T-helper 2 cell treated with Interferon-gamma antibody and Interleukin-4, amounts not matched to agents 5 μg/mL and 100 μg/mL, for 36 hours (primary cell): ENCODE measurements at regions not wholly inside any gene's neighbourhood (a gene's known extent, or its start where the extent isn't known, plus 50 kb on each side); places are given as distances from the start of the nearest gene placed in this dataset.

Experiments used
- DNase-seq: peaks from one replicate; pipeline ENCODE4 v3.0.0; 2021; ENCODE audit warnings: low spot score
- H3K27ac Mint-ChIP-seq: one replicate; pipeline ENCODE4 v1.8.0; 2021; ENCODE audit warnings: mild to moderate bottlenecking, mixed read lengths
- H3K27me3 Mint-ChIP-seq: one replicate; pipeline ENCODE4 v1.8.0; 2021; ENCODE audit warnings: low read depth, mixed read lengths
- H3K36me3 Mint-ChIP-seq: one replicate; pipeline ENCODE4 v1.8.0; 2021; ENCODE audit warnings: low read depth, mixed read lengths
- H3K4me1 Mint-ChIP-seq: one replicate; pipeline ENCODE4 v1.8.0; 2021; ENCODE audit warnings: low read depth, mixed read lengths
- H3K4me3 Mint-ChIP-seq: one replicate; pipeline ENCODE4 v1.8.0; 2022; ENCODE audit warnings: mild to moderate bottlenecking, moderate library complexity, mixed read lengths
- H3K9me3 Mint-ChIP-seq: one replicate; pipeline ENCODE4 v1.8.0; 2021; ENCODE audit warnings: mixed read lengths

DNA sequence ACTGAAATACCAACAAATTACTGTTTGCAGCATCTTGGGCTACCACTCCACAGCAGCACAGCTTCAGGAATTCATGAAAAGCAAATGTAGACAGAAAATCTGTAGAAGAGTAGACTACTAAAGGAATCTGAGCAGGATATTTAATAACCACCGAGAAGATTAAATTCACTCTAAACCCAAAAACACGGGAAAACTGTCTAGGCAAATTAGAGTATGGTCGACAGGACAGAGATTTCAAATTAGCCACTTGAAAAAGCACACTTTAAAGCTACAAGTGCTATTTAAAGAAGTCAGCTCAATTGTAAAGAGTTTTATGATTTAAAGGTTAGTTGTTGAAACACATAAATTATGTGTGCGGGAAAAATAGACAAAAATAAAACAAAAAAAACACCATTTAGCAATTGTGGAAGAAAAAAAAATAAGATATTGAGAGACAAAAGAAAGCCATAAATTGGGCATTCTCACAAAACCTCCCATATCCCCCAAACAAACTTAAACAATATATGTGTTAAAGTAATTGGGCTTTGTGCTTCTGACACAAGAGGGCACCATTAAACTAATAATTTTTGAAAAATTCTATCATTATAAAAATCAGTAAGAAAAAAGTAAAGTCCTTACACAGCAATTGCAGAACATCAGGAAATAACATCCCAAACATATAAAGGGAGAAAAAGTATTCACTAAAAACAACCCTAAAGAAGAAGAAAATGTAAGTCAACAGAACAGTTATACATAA is 880.8 kb downstream of the TECRL start:
- no peak overlapping the region for H3K4me3 Mint-ChIP-seq
- no peak for DNase-seq
- no peak overlapping the region for H3K27ac Mint-ChIP-seq
- no peaks in the 10 kb centered on the region for H3K9me3 Mint-ChIP-seq
- H3K27me3 Mint-ChIP-seq: no peaks in the 10 kb centered on the region
- H3K36me3 Mint-ChIP-seq: no peaks in the 10 kb centered on the region
- H3K4me1 Mint-ChIP-seq: no peaks in the 10 kb centered on the region

DNA sequence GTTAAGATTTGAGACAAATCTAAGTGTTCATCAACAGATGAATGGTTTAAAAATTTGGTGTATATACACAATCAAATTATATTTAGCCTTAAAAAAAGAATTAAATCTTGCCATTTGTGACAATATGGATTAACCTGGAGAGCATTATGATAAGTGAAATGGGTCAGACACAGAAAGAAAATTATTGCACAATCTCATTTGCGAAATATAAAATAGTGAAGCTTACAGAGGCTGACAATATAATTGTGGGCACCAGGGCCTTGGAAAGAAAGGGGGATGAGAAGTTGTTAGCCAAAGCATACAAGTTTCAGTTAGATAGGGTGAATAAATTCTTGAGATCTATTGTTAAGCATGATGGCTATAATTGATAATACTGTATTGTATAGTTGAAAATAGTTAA is 883.0 kb downstream of the TECRL start:
- H3K4me1 Mint-ChIP-seq: no peaks in the 10 kb centered on the region
- peaks cover 7% of the 10 kb centered on the region for H3K9me3 Mint-ChIP-seq
- no peaks in the 10 kb centered on the region for H3K36me3 Mint-ChIP-seq
- no peaks in the 10 kb centered on the region for H3K27me3 Mint-ChIP-seq
- no peak overlapping the region for H3K27ac Mint-ChIP-seq
- H3K4me3 Mint-ChIP-seq: no peak overlapping the region
- no peak for DNase-seq

DNA sequence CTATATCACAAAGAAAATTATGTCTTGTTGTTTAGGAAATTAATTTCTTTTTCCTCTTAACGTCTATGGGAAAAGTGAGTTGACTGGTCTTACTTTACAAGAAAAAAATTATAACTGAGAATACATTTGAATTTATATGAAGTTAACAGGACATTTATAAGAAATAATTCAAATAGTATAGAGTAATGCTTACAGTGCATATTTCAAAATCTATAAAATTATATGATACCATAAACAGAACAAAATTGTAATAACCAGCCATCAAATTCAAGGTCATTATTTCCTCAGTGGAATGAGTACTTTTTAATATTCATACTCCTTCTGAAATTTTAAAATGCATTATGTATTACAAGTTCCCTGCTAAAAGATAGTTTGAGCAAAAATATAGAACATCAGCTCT is 884.5 kb downstream of the TECRL start:
- H3K9me3 Mint-ChIP-seq: peaks cover 12% of the 10 kb centered on the region
- no peaks in the 10 kb centered on the region for H3K36me3 Mint-ChIP-seq
- H3K27ac Mint-ChIP-seq: no peak overlapping the region
- no peaks in the 10 kb centered on the region for H3K4me1 Mint-ChIP-seq
- no peaks in the 10 kb centered on the region for H3K27me3 Mint-ChIP-seq
- H3K4me3 Mint-ChIP-seq: no peak overlapping the region
- DNase-seq: no peak

DNA sequence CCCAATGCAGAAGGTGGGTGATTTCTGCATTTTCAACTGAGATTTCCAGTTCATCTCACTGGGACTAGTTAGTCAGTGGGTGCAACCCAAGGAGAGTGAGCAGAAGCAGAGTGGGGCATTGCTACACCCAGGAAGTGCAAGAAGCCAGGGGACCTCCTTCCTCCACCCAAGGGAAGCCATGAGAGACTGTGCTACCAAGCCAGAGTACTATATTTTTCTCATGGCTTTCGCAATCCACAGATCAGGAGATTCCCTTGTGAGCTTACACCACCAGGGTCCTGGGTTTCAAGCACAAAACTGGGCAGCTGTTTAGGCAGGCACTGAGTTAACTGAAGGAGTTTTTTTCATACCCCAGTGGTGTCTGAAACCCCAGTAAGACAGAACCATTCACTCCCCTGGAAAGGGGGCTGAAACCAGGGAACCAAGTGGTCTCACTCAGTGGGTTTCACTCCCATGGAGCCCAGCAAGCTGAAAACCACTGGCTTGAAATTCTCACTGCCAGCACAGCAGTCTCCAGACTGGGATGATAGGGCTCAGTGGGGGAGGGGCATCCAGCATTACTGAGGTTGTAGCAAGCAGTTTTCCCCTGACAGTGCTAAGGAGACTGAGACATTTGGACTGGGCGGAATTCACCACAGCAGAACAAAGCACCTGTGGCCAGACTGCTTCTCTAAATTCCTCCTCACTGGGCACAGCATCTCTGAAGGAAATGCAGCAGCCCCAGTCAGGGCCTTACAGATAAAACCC is 903.4 kb downstream of the TECRL start:
- Mint-ChIP-seq H3K27ac (no peak overlapping the region), H3K4me3 (no peak overlapping the region), H3K9me3 (peaks cover 59% of the 10 kb centered on the region), H3K36me3 (no peaks in the 10 kb centered on the region), H3K27me3 (no peaks in the 10 kb centered on the region), H3K4me1 (no peaks in the 10 kb centered on the region)
- DNase-seq: no peak

DNA sequence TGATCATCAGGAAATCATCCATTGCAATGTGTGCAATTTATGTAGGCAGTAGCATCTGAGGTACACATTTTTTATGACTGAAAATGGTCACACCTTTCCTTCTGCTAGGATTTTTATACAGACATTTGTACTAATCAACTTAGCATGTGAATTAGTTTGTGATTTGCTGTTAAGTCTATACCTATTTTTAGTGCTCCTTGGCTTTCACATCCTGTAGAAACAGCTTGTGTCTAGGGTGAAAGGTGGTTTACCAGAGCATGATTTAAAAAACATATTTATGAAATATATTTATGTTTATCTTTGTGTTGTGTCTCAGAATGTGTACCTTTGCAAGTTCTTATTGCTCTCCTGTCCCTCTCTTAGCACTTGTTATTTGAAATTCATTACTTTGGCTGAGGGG is 916.0 kb downstream of the TECRL start:
- Mint-ChIP-seq H3K4me3 (no peak overlapping the region), H3K9me3 (peaks cover 27% of the 10 kb centered on the region), H3K27ac (no peak overlapping the region), H3K36me3 (no peaks in the 10 kb centered on the region), H3K27me3 (no peaks in the 10 kb centered on the region), H3K4me1 (no peaks in the 10 kb centered on the region)
- no peak for DNase-seq

DNA sequence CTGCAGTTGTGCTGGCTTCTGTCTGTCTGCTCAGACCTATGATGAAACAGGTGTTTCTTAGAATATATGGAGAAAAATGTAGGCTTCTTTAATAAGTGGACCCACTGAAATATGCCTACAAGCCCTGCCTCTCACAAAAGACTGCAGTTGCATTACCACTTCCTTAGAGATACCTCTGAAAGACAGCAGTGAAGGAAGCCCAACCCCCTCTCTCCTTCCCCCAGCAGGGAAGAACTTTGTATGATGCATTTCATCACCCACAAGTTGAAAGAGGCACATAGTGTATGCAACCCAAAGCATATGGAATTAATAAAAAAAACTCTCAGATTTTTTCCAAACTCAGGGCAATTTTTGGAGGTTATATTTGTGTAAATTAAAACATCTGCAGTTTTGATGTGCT is 916.7 kb downstream of the TECRL start:
- H3K27ac Mint-ChIP-seq: no peak overlapping the region
- no peak overlapping the region for H3K4me3 Mint-ChIP-seq
- H3K36me3 Mint-ChIP-seq: no peaks in the 10 kb centered on the region
- no peaks in the 10 kb centered on the region for H3K4me1 Mint-ChIP-seq
- H3K27me3 Mint-ChIP-seq: no peaks in the 10 kb centered on the region
- H3K9me3 Mint-ChIP-seq: peaks cover 24% of the 10 kb centered on the region
- no peak for DNase-seq

DNA sequence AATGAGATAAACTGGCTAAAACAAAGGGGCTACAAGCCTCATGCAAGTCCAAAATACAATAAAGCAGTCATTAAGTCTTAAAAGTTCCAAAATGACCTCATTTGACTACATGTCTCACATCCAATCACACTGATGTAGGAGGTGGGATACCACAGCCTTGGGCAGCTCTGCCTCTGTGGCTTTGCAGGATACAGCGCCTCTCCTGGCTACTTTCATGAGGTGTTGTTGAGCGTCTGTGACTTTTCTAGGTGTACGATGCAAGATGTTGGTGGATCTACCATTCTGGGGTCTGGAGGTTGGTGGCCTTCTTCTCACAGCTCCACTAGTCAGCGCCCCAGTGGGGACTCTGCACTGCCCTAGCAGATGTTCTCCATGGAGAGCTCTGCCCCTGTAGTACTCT is 944.9 kb downstream of the TECRL start:
- Mint-ChIP-seq H3K4me1 (no peaks in the 10 kb centered on the region), H3K27ac (no peak overlapping the region), H3K9me3 (peaks cover 32% of the 10 kb centered on the region), H3K27me3 (no peaks in the 10 kb centered on the region), H3K36me3 (no peaks in the 10 kb centered on the region), H3K4me3 (no peak overlapping the region)
- no peak for DNase-seq

DNA sequence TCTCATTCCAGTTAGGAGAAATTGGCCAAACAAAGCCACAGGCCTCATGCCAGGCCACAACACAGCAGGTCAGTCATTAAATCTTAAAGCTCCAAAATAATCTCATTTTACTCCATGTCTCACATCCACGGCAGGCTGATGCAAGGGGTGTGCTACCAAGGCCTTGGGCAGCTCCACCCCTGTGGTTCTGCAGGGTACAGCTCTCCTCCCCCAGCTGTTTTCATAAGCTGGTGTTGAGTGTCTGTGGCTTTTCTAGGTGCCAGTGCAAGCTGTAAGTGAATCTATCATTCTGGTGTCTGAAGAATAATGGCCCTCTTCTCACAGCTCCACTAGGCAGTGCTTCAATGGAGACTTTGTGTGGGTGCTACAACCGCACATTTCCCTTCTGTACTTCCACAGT is 949.2 kb downstream of the TECRL start:
- DNase-seq: no peak
- Mint-ChIP-seq H3K27ac (no peak overlapping the region), H3K4me3 (no peak overlapping the region), H3K27me3 (no peaks in the 10 kb centered on the region), H3K36me3 (no peaks in the 10 kb centered on the region), H3K9me3 (peaks cover 16% of the 10 kb centered on the region), H3K4me1 (no peaks in the 10 kb centered on the region)

DNA sequence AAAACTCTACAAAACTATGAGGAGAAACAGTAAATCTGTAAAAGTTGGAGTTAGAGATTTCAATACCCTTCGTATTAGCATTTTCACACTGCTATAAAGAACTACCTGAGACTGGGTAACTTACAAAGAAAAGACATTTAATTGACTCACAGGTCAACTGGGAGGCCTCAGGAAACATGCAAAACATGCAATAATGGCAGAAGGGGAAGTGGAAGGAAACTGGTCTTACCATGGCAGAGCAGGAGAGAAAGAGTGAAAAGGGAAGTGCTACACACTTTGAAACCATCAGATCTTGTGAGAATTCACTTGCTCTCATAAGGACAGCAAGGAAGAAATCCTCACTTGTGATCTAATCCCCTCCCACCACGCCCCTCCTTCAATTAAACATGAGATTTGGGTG is 949.9 kb downstream of the TECRL start:
- no peak overlapping the region for H3K27ac Mint-ChIP-seq
- DNase-seq: no peak
- H3K27me3 Mint-ChIP-seq: no peaks in the 10 kb centered on the region
- H3K4me3 Mint-ChIP-seq: no peak overlapping the region
- H3K4me1 Mint-ChIP-seq: no peaks in the 10 kb centered on the region
- peaks cover 15% of the 10 kb centered on the region for H3K9me3 Mint-ChIP-seq
- H3K36me3 Mint-ChIP-seq: no peaks in the 10 kb centered on the region

DNA sequence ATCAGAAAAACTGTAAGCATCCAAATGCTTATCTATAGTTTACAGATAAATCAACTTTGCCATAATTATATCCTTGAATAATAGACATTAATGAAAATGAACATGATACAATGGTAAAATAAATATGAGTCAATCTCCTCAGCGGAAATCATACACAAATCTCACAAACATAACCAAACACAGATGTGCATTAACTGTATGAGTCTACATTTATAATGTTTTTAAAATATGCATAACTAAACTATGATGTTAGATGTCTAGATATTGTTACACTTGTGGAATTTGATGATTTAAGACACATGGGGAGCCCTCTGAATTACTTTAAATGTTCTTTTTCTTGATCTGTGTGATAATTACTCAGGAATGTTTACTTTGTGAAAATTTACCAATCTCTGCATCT is 951.2 kb downstream of the TECRL start:
- Mint-ChIP-seq H3K36me3 (no peaks in the 10 kb centered on the region), H3K9me3 (peaks cover 15% of the 10 kb centered on the region), H3K4me1 (no peaks in the 10 kb centered on the region), H3K4me3 (no peak overlapping the region), H3K27ac (no peak overlapping the region), H3K27me3 (no peaks in the 10 kb centered on the region)
- no peak for DNase-seq

DNA sequence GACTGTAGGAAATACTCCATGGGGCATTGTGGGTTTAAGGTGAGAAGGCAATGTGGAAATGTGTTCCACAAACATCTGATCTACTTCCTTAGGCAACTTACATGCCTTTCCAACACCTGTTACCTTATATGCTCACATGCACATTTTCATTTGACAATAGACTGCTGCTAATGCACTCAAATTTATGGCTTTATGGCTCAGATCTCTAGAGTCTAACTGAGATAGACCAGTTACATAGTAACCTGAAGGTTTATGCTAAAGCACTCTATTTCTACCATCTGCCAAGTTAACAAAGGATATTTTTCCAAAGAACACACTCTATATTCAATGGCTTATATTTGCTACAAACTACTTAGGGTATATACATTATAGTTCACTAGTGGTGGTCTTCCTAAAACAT is 969.0 kb downstream of the TECRL start:
- Mint-ChIP-seq H3K4me3 (no peak overlapping the region), H3K4me1 (no peaks in the 10 kb centered on the region), H3K36me3 (no peaks in the 10 kb centered on the region)

DNA sequence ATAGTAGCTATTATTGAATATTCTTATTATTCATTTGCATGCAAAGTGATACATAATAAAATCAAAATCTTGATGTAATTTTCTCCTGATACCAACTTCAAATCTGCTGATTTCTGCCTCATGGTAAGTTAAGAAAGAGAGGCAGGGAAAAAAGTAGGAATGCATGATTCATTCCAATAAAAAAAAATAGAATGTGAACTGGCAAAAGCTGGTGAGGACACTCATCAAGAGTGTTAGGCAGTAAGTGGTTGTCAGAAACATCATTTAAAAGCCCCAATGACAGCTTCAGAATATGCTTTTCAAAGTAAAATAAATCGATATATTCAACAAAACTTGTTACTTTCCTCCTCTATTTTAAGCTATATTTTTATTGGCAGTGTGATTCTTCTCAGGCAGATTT is 979.1 kb downstream of the TECRL start:
- H3K4me3 Mint-ChIP-seq: no peak overlapping the region
- DNase-seq: no peak

More for the DNA sequence above, 969.0 kb downstream of the TECRL start:
- peaks cover 29% of the 10 kb centered on the region for H3K9me3 Mint-ChIP-seq
- H3K27me3 Mint-ChIP-seq: no peaks in the 10 kb centered on the region
- H3K27ac Mint-ChIP-seq: no peak overlapping the region
- no peak for DNase-seq

DNA sequence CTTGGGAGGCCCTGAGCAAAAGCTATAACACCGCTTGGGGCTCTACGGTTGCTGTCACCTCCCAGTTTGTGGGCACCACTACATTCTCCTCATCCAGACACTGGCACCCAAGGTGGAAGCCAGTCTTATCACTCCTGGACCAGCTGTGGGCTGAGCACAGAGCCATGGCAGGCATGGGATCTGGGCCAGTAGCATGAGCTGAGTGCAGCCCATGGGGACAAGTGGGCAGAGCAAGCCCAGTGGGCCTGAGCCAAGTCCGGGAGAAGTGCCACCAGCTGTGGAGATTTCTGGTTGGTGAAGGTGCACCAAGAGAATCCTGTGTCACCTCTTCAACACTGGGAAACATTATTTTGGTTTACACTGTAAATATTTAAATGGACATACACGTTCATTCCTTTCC is 1013.0 kb downstream of the TECRL start:
- H3K36me3 Mint-ChIP-seq: no peaks in the 10 kb centered on the region
- no peaks in the 10 kb centered on the region for H3K4me1 Mint-ChIP-seq
- H3K4me3 Mint-ChIP-seq: no peak overlapping the region
- H3K27me3 Mint-ChIP-seq: no peaks in the 10 kb centered on the region
- peaks cover 20% of the 10 kb centered on the region for H3K9me3 Mint-ChIP-seq
- no peak for DNase-seq
- H3K27ac Mint-ChIP-seq: no peak overlapping the region

More for the DNA sequence above, 979.1 kb downstream of the TECRL start:
- H3K4me1 Mint-ChIP-seq: no peaks in the 10 kb centered on the region
- H3K27me3 Mint-ChIP-seq: no peaks in the 10 kb centered on the region
- H3K9me3 Mint-ChIP-seq: peaks cover 27% of the 10 kb centered on the region
- no peak overlapping the region for H3K27ac Mint-ChIP-seq
- H3K36me3 Mint-ChIP-seq: no peaks in the 10 kb centered on the region

DNA sequence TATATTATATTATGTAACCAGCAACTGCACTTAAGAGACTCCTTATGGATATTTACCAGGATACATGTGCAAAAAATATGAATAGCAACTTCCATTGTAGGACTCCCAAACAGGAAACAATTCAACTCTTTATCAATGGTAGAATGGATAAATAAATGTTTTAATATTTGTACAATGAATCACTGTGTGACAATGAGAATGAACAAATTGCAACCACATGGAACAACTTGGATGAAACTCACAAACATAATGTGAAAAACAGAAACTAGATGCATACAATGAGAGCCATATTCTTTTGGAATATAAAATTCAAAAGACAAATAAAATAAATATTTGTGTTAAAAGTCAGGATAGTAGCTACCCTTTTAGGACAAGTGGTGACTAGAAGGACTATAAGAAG is 1015.7 kb downstream of the TECRL start:
- no peak overlapping the region for H3K27ac Mint-ChIP-seq
- peaks cover 16% of the 10 kb centered on the region for H3K9me3 Mint-ChIP-seq
- H3K4me1 Mint-ChIP-seq: no peaks in the 10 kb centered on the region
- H3K4me3 Mint-ChIP-seq: no peak overlapping the region
- no peaks in the 10 kb centered on the region for H3K27me3 Mint-ChIP-seq
- no peaks in the 10 kb centered on the region for H3K36me3 Mint-ChIP-seq
- DNase-seq: no peak
